ENCODE measurements at regions not wholly inside any gene's neighbourhood (a gene's known extent, or its start where the extent isn't known, plus 50 kb on each side); places are given as distances from the start of the nearest gene placed in this dataset.

GRCh38 chr6:3659748-3660147, 91.8 kb downstream of the PXDC1 start:
- Histone ChIP-seq H3K27me3 (ENCODE audit: control insufficient read depth, insufficient read depth, low read length) (no peaks in the 10 kb centered on the region), H3K4me3 (ENCODE audit: low read depth, low read length) (no peak overlapping the region), H3K27ac (no peak overlapping the region), H3K36me3 (ENCODE audit: control insufficient read depth, insufficient read depth, low read length) (no peaks in the 10 kb centered on the region), H3K79me2 (no peaks in the 10 kb centered on the region), H3K9ac (no peak overlapping the region), H2AFZ (no peak overlapping the region), H3K9me3 (ENCODE audit: control insufficient read depth, low read length) (no peaks in the 10 kb centered on the region), H3K4me1 (peaks cover 6% of the 10 kb centered on the region), H3K4me2 (ENCODE audit: low read length) (no peak overlapping the region)
- no peak for TF ChIP-seq CTCF (IDR thresholded peaks at IDR 0.05)

DNA sequence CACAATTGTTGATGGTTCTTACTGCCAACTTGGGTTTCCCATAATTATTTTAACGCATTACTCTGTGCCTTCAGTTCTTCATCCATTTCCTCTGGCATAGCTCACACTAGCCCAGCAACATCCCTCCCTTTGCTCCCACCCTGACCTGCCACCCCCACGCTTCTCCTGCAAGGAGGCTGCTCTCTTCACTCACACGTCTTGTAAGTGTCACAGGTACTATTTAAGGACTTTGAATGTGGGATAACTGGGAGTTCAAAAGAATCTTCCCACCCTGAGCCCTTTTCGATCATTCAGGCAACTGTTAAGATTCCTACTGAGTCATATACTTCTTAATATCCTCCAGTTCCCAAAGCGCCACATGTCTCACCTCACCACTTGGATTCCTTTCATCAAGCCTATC, 95.4 kb downstream of the PXDC1 start:
- Histone ChIP-seq H3K9me3 (ENCODE audit: control insufficient read depth, low read length) (no peaks in the 10 kb centered on the region), H3K4me3 (ENCODE audit: low read depth, low read length) (no peak overlapping the region), H3K4me2 (ENCODE audit: low read length) (no peak overlapping the region), H3K27ac (no peak overlapping the region), H3K36me3 (ENCODE audit: control insufficient read depth, insufficient read depth, low read length) (no peaks in the 10 kb centered on the region), H3K79me2 (no peaks in the 10 kb centered on the region), H3K9ac (no peak overlapping the region), H3K27me3 (ENCODE audit: control insufficient read depth, insufficient read depth, low read length) (no peaks in the 10 kb centered on the region), H3K4me1 (no peaks in the 10 kb centered on the region), H2AFZ (no peak overlapping the region)
- TF ChIP-seq CTCF (IDR thresholded peaks at IDR 0.05), result no peak

DNA sequence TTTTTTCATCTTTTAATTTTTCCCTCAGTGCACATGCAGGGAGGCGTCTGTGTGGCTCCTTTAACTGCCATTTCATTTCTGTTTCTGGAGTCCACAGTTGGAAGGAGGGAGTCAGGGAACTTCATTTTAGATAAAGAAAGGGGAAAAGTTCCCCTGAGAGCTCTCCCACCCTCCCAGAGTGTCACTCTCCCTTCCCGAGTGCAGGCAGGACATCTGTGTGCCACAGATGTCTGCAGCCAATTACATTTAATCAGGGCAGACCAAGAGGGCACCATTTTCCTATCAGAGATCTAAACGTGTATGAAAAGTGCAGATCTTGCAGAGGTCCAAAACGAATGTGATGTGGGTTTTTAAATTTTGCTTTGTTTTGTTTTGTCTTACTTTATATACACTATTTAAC, 96.6 kb downstream of the PXDC1 start:
- no peak overlapping the region for H3K27ac ChIP-seq
- H3K36me3 ChIP-seq (ENCODE audit: control insufficient read depth, insufficient read depth, low read length), result no peaks in the 10 kb centered on the region
- no peak overlapping the region for H3K4me2 ChIP-seq (ENCODE audit: low read length)
- no peak overlapping the region for H3K9ac ChIP-seq
- no peak overlapping the region for H3K4me3 ChIP-seq (ENCODE audit: low read depth, low read length)
- H3K9me3 ChIP-seq (ENCODE audit: control insufficient read depth, low read length), result no peaks in the 10 kb centered on the region
- no peak for TF ChIP-seq CTCF (IDR thresholded peaks at IDR 0.05)
- no peaks in the 10 kb centered on the region for H3K79me2 ChIP-seq
- no peaks in the 10 kb centered on the region for H3K4me1 ChIP-seq
- H3K27me3 ChIP-seq (ENCODE audit: control insufficient read depth, insufficient read depth, low read length), result no peaks in the 10 kb centered on the region
- H2AFZ ChIP-seq, result no peak overlapping the region

- no peaks in the 10 kb centered on the region for H3K79me2 ChIP-seq
- no peak overlapping the region for H2AFZ ChIP-seq
- no peaks in the 10 kb centered on the region for H3K36me3 ChIP-seq (ENCODE audit: control insufficient read depth, insufficient read depth, low read length)
- H3K4me3 ChIP-seq (ENCODE audit: low read depth, low read length), result no peak overlapping the region
- no peaks in the 10 kb centered on the region for H3K9me3 ChIP-seq (ENCODE audit: control insufficient read depth, low read length)
- no peaks in the 10 kb centered on the region for H3K4me1 ChIP-seq
- no peak overlapping the region for H3K4me2 ChIP-seq (ENCODE audit: low read length)
- H3K9ac ChIP-seq, result no peak overlapping the region
- H3K27me3 ChIP-seq (ENCODE audit: control insufficient read depth, insufficient read depth, low read length), result no peaks in the 10 kb centered on the region
- TF ChIP-seq CTCF (IDR thresholded peaks at IDR 0.05), result no peak
- H3K27ac ChIP-seq, result no peak overlapping the region
These were observed 97.1 kb downstream of the PXDC1 start for GRCh38 chr6:3654436-3654835.

GRCh38 chr6:3653528-3654070, 97.9 kb downstream of the PXDC1 start:
- H3K4me2 ChIP-seq (ENCODE audit: low read length), result no peak overlapping the region
- no peak overlapping the region for H3K4me3 ChIP-seq (ENCODE audit: low read depth, low read length)
- no peaks in the 10 kb centered on the region for H3K4me1 ChIP-seq
- no peak overlapping the region for H3K9ac ChIP-seq
- no peak overlapping the region for H3K27ac ChIP-seq
- H3K9me3 ChIP-seq (ENCODE audit: control insufficient read depth, low read length), result no peaks in the 10 kb centered on the region
- H2AFZ ChIP-seq, result no peak overlapping the region
- H3K27me3 ChIP-seq (ENCODE audit: control insufficient read depth, insufficient read depth, low read length), result no peaks in the 10 kb centered on the region
- TF ChIP-seq CTCF (IDR thresholded peaks at IDR 0.05), result no peak
- no peaks in the 10 kb centered on the region for H3K79me2 ChIP-seq
- no peaks in the 10 kb centered on the region for H3K36me3 ChIP-seq (ENCODE audit: control insufficient read depth, insufficient read depth, low read length)

Measured in parathyroid adenoma (tissue), 2 donors.